NCI-H446 treated with DMSO at 0.1 percent for 48 hours (cell line): ENCODE measurements at regions not wholly inside any gene's neighbourhood (a gene's known extent, or its start where the extent isn't known, plus 50 kb on each side); places are given as distances from the start of the nearest gene placed in this dataset.
"Not testable (repeated sequence)": the region's sequence is repeated elsewhere in the genome, so short reads cannot be mapped to it uniquely, and the experiment has no call there.

Source experiments
- DNase-seq: peaks from one replicate; lab custom pipeline; 2025; lab: John Stamatoyannopoulos, UW

DNA sequence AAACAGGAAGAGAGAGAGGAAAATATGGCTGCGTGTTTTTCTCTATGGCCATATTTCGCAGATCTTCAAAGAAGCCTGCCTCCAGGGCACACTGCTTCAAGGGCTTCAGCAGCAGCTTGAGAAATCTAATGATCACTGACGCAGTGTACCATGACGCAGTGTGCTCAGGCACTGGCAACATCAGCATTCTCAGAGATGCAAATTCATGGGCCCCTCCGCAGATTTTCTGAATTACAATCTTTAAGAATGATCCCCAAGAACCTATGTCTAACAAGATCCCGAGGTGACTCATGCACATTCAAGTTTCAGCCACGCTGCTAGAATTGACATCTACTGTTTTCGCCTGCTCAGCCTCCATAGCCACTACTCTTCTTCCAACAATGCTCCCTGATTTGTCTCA is 143.9 kb upstream of the ZNF366 start:
- no peak for DNase-seq

DNA sequence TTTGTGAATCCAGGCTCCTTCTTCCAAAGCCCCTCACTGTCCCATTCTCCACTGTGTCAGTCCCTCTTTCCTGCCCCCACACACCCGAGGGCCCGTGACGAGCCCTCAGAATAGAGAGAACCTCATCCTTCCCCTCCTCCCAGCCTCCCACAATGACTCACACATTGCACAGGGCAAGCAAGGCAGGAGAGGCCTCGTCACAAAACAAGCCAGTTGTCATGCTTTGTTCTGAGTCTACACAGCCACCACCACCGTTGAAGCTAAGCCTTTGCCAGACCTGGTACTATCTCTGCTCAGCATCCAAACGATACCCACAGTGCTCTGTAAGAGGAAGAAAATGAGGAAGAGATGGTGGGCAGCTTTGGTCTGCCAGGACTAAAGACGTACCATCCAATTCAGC is 142.2 kb upstream of the ZNF366 start:
- DNase-seq = no peak

DNA sequence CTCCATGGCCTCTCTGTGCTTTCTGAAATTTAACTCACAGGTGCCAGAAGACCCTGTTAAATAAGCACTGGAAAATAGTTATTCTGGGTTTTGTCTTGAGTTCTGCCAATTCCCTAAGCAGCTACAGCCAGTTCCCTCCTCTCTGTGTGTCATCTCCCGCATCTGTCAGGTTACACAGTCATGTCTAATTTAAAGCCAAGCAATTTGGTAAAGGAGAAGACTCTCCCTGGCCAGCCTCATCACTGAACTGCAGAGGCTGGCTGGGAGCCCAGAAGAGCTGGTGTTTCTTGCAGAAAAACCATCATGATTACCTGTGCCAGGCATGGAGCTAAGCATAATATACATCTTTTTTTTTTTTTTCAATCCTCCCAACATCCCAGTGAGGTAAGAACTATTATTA is 141.3 kb upstream of the ZNF366 start:
- DNase-seq = peak; percentile 87

DNA sequence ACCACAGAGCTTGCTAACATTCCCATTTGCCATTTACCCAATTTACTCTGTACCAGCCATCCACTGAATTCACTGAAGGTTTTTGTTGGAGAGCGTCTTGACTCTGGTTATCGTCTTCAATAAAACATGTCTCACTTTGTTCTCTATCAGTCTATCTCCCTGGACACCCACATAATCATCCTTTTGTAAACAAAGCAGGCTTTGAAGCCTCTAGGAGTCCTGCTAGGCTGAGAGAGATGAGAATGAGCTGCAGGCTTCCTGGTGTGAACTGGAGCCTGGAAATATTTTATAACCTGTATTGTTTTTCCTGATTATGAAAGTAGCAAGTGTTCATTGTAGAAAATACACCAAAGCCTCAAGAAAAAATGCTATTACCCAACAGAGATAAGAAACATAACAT is 140.6 kb upstream of the ZNF366 start:
- no peak for DNase-seq

DNA sequence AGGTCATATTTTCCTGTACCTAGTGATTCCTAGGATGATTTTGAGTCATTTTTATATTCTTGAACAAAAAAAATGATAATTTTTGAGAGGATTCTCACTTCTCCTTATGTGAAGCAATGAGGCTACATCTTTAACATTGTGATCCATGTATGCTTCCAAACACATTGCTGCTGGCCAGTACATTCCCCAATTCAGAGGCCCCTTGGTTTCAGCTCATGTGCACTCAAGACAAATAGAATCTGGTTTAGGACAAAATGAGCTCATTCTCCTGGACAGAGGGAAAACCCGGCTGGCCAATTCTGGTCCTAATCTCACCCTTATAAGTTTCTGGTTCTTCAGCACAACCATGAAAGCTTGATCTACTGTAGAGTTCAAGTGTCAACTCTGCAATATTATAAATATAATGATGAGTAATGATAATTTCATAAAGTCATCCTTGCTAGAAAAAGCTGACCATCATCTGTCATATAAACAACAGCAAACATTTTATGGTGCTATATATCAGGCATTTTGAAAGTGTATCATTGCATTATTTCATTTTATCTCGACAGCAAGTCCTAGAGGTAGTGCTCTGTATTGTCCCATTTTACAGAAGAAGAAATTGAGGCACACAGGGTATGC is 139.1 kb upstream of the ZNF366 start:
- DNase-seq = no peak

DNA sequence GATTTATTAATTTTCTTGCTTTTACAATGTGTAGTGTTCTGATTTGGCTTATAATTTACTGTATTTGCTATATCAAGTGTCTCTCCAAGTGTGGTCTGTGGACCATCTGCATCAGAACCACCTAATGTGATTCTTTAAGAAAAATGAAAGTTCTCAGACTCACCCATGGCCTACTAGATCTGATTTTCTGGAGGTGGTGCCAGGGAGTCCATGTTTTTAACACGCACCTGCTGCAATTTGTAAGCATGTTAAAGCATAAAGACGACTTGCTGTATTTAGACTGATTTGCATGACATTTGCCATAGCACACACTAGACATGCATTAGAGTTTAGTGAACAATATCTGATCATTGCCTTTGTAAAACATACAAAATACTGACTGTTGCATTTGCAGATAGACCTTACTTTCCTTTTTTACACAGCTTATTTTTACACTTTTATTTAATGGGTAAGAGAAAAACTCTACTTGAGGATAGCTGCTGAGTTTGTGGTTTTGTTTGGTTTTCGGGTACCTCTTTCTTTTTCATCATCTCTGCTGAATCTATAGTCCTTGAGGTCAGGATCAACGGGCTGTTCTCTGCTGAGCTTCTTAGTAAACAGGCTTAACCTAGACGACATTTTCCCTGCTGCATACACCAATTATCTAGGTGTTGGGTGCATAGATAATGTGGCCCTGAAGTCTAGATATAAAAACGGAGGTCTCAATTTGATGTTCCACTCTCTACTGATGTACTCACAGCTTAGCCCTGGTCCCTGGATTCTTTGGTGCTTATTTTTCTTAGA is 138.0 kb upstream of the ZNF366 start:
- no peak for DNase-seq

DNA sequence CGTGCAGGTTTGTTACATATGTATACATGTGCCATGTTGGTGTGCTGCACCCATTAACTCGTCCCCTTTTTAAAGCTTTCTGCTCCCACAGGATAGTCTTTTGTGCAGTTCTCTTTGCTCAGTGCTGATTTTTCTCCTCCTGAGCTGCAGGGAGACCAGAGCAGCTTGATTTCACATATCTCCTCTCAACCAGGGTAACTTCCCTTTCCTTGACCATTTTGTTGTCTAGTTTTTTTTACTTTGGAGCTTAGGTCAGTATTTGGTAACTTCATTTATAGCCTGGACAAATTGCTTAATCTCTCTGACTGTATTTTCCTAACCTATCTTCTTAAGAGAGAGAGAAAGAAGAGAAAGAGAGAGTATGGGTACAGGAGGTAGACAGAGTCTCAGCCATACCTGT is 137.1 kb upstream of the ZNF366 start:
- DNase-seq = no peak

DNA sequence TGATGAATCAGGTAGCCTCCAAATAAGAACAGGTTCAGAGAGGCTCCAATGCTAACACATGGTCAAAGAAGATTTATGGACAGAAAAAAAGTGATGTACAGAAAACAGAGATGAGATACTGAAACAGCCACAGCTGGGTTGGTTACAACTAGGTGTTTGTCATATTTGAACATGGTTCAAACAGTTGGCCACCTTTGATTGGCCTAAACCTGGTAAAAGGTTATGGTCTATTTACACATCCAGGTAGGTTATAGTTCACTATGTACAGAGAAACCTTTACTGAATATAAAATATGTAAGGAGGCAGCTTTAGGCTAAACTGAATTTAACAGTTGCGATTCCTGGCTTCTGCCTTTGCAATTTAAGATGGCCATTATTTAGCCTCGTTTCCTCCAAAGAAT is 134.0 kb upstream of the ZNF366 start:
- no peak for DNase-seq

DNA sequence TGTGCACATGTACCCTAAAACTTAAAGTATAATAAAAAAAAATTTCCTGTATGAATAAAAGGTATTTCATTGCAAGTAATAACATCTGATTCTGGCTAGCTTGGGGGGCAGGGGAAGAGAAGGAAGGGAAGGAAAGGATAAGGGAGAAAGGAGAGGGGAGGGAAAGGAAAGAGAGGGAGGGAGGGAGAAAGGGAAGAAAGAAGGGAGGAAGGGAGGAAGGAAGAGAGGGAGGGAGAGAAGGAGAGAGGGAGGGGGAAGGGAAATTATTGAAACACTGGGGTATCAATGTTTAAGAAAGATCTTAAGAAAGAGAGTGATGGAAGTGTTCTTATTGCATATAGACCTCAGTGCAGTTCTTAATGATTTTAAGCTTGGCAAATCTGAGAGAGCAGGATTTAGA is 129.8 kb upstream of the ZNF366 start:
- DNase-seq = no peak

DNA sequence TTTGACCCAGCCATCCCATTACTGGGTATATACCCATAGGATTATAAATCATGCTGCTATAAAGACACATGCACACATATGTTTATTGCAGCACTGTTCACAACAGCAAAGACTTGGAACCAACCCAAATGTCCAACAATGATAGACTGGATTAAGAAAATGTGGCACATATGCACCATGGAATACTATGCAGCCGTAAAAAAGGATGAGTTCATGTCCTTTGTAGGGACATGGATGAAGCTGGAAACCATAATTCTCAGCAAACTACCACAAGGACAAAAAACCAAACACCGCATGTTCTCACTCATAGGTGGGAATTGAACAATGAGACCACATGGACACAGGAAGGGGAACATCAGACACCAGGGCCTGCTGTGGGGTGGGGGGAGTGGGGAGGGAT is 129.4 kb upstream of the ZNF366 start:
- not testable (repeated sequence) for DNase-seq

DNA sequence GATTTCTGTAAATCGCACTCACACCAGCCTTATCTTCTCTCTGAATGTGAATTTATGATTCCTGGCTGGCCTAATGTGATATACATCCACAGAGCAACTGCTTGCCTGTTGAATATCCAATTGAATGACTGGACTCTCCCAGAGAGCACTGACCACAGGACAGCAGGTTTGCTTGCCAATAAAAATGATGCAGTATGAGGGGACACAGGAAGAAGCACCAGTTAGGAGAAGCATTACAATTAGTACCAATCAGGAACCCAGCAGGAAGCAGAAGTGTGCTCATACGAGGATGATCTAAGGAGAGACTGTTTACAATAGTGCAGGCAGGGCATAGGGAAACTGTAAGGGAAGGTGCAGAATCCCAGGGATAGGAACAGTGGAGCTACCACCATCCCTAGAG is 127.2 kb upstream of the ZNF366 start:
- no peak for DNase-seq

DNA sequence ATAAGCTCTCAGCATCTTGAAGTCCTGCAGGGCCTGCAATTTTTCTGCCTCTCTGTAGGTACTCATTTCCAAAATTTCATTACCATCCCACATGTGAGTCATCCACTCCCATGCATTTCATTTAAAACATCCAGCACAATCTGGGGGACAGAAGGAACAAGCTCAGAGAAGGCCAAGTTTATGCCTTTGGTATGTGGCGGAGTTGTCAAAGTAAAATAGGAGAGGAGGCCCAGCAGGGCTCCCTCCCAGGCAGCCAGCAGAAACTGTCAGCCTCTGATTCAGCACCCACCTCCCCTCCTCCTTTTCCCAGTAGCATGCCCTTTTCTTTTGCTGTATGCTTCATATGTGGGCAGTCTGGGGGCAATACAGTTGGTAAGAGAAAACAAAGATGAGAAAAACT is 126.4 kb upstream of the ZNF366 start:
- peak; percentile 38 for DNase-seq

DNA sequence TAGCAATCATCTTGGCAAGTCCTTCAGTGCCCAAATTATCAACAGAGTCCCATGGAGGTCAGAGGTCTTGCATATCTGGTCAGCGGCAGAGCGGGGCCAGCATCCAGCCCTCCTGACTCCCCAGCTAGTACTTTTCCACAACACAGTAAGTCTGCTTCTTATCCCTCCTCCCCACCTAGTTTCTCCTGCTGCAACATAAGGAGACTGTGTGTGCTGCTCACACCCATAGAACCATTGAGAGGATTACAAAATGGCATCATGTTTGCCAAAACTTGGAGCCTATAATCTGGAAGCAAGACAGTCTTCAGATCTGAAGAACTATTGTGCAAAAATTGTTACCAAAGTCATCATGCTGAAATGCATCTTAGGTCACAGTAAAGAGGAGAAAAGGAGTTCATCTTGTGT is 125.8 kb upstream of the ZNF366 start:
- DNase-seq = no peak

DNA sequence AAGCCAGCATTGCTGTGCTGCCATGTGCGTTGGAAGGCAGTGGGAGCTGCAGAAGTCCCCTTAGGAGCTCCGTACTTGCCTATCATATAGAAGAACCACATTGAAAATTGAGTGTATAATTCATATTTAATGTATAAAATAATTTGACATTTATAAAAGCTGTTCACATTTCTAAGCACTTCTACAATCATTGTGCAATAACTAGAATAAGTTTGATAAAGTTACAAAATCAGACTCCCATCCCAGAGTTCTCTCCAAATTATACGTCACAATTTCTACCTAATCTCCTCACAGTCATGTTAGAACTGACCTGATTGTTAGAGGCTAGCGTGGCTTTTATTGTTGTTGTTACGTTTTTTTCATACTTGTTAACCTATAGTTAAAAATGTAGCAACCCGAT is 123.5 kb upstream of the ZNF366 start:
- DNase-seq = no peak

DNA sequence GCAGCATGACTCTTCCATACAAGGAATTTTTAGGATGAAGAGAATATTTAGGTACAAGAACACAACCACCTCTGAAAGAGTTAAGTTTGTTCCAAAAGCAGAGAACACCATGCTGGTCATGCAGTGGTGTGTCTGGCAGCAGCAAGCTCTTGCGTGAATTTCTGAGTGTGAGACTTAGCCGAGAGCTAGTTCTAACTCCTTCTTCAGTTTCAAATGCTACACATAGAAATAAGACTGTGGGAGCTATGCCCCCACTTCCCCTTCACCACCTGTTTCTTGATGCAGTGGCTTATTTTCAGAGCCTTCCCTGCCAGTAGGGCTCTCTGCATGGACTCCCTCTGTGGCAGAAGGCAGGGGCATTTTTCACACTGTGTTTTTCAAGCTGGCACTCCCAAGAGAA is 122.9 kb upstream of the ZNF366 start:
- no peak for DNase-seq

DNA sequence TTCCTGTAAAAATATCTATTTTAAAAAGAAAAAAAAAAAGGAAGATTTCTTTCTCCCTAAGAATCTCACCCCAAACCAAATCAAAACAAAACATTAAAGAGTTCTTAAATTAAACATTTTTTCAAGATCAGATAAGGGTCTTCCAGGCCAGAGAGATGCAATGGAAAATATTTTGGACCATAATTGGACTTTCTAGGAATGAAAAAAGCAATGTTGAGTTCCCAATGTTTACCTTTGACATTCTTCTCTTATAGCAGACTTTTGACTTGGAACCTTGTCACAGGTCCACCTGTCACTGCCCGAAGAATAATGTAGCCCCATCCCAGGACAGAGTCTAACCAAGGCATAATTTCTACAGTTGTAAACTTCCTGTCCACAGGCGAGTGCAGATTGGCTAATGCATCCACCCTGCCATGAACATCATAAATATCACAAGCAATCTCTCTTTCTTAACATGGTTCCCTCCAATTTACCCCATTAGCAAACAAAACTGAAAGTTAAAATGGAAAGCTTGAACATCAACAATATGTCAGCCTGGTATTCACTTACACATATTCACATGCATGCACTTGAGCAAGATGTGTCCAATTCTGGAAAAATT is 121.7 kb upstream of the ZNF366 start:
- no peak for DNase-seq

DNA sequence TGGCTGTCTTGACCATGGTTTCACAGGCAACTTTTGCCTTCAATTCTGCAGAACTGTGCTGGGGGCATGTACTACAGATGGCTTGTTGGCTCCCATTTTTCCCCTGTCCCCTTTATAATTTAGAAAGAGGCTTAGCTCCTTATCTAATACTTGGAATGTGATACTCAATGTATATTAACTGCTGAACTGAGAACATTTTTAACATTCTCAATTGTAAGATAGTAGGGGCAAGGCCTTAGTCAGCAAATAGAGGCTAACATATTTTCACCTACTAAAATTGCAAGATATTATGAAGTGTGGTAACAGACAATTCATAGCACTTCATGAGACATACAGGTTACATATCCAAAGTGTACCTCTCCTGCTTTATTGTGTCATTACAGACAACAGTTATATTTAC is 118.1 kb upstream of the ZNF366 start:
- DNase-seq = no peak

DNA sequence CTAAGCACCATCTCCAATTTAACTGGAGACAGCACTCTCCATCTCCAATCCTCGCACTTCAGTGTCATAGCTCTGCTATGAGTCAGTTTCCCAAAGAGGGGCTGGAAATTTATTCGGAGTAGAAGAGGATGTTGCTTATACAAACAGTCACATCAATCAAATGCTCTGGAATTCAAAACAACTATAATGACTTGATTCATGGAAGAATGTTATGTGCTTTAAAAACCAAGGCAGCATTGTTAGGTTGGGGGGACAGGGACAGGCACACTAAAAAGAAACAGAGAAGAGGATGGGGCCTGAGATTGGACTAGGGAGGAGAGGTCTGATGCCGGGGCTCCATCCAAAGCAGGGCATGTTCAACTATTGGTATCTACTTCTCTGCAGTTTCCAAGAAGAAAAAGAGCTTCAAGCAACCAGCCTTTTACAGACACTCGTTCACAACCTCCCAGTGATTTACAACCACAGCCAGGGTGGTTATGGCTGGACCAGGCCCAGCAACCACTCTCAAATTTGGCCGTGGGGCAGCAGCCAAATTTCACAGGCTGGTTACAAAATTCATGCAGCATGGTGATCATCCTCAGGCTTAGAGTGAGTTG is 117.5 kb upstream of the ZNF366 start:
- peak; percentile 62 for DNase-seq

DNA sequence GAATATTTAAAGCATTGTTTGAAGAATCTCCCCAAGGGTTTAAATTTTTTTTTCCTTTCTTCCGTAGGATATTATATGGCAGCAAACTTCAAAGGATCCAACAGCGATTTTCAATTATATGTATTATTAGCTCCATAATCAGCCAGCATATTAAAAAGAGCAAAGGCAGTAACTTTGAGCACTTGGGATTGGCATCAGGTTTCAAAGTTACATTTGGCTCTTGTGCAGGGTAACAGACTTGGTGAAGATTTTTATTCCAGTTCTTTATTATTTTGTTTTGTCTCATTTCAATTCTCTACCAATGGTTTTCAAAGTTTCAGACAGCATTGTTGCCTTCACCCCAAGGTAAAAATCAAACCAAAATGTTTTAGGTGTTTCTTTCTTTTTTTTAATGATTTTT is 116.7 kb upstream of the ZNF366 start:
- no peak for DNase-seq

DNA sequence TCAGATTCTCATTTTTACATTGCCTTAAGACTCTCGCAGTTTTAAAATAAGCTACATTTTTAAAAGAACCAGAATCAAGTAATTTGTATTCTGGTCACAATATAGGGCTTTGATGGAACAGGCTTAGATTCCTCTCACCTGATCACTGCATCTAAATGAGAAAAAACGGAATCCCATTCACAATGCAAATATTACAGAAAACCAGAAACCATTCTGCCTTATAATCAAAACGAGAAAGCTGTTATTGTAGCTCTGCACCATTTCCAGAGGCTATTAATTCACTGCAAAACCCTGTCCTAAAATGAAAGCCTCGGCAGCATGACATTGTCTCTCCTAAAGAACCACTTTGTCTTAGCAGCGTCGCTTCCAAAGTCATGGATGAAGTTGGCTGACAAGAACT is 116.1 kb upstream of the ZNF366 start:
- DNase-seq = no peak

DNA sequence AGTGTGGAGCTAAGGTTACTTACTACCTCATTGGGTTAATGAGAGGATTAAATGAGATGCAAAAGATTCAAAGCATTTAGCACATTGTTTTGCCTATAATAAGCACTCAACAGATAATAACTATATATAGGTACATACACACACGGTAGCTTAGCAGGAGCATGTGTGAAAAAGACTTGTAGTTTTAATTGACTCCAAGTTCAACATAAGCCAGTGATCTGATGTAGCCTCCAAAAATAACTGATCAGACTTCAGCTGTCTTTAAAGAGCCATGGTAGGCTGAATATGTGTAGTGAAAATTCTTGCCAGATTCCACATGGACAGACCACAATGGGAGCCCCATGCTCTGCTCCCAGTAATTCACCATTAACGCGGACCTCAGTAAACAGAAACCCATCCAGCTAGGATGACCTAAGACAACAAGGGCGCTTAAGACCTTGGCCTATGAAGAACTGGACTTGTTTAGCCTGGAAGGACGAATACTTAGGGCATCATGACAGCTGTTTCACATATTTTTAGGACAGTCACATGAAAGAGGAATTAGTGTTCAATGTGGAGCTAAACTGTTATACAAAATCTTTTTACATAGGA is 115.1 kb upstream of the ZNF366 start:
- no peak for DNase-seq

DNA sequence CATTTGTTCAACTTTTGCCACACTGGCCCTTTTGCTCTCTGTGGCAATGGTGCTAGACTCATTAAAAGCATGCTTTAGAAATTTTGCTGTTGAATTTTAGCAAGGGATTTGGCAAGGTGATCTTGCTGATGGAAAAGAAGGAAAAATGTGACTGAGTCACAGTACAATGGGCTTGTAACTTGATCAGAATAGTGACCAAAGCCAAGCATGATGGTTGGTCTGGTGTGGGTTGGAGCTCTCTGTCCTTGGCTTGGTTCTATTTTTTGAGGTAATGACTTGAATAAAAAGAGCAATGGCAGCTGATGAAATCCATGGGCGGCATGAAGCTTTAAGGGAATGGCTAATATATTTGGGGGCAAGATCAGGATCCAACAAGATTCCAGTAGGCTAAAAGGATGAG is 114.4 kb upstream of the ZNF366 start:
- no peak for DNase-seq

DNA sequence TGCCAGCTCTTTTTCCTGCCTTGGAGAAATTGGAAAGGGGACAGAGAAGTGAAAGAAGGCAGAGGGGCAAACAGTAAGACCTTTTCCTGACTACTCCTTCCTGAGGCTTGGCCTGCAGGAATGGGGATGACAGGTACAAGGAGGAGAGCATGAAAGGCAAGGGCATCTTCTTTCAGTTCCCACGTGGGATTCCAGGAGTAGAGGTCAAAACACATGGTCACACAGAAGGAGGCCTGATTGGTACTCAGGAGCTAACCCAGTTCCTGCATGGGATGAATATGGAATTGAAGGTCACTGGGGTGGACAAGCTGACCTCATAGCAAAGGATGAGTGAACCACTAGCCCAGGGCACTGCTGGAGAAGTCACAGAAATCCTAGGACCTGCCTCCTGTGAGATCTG is 112.5 kb upstream of the ZNF366 start:
- DNase-seq = no peak
